ENCODE measurements at regions not wholly inside any gene's neighbourhood (a gene's known extent, or its start where the extent isn't known, plus 50 kb on each side); places are given as distances from the start of the nearest gene placed in this dataset.
A peak's percentile ranks its signal among the peaks of the same experiment; 100 is the strongest.
"Not testable (repeated sequence)": the region's sequence is repeated elsewhere in the genome, so short reads cannot be mapped to it uniquely, and the experiment has no call there.

DNA sequence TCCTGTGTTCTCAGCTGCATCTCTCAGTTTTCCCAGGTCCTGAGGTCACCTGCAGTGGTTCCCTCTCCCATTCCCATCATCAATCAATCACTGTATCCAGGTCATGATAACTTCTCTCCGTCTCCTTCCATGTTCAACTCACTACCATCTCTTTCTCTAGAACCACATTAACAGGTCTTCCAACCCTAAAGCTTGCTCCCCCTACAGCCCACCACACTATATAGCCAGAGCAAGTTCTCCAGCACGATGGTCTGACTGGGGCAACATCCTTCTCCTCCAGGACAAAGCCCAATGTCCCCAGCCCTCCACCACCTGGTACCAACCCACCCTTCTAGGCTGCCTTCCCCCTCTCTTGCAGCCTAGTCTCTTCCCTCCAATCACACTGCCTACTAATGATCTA is 241.6 kb downstream of the CDK5RAP2 start:
- DNase-seq = no peak

- DNase-seq = no peak
Measured at GRCh38 chr9:120337131-120337530, 242.8 kb downstream of the CDK5RAP2 start.

DNA sequence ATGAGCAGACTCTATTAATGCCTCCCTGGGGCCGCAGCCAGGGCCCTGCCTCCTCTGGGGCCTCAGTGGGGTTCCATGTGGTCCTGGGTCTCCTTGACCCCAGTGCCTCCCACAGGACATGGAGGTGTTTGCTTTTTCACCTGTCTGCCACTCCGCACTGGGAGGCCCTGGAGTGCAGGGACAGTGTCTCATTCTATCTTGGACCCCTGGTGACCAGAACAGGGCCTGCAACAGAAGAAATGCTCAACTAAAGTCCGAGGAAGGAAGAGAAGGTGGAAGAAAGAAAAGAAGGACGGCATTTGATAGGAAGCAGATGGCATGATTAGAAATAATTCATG is 243.2 kb downstream of the CDK5RAP2 start:
- no peak for DNase-seq

DNA sequence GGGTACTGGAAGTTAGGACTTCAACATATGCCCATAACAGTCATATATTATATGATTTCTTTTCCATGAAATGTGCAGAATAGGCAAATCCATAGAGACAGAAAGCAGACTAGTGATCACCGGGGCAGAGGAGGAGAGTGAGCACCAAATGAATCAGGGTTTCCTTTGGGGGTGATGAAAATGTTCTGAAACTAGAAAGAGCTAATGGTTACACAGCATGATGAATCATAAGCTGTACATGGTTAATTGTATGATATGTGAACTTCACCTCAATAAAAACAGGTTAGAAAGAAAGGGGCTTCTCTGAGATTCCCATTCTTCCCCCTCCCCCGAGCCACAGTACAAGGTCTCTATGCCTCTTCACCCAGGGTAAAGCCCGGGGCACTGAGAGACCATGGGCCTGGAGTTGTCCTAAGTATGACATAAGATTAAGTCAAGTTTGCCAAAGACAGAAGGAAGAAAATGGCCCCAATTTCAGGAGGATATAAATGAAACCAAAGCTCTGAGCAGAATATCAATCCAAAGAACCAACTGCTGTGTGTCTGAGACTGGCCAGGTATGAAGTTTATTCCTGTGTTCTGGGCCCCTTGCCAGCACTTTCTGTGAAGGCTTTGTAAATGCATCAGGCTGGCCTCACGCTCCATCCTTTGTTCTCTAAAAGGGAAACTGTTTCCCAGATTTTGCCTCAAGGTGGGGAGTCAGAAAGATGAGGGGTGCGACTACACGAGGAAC is 243.8 kb downstream of the CDK5RAP2 start:
- DNase-seq = peak; percentile 35 to 37

DNA sequence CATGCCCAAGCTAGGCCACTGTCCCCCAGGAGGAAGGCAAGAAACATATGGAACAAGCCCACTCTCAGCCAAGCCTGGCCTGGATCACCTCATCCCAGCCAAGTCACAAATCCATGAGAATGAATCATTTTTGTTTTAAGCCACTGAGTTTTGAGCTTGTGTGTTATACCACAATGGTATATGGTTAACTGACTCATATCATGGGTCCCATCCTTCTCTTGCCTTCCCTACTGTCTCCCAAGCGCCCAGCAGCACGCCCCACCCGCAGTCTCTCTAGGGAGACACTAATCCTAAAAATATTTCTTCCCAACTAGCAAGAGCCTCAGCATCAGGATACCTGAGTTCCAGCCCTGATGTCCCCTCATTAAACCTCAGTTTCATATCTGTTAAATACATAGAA is 248.1 kb downstream of the CDK5RAP2 start:
- DNase-seq = no peak

- no peak for DNase-seq
Measured at GRCh38 chr9:120330031-120330430, 249.9 kb downstream of the CDK5RAP2 start.

GRCh38 chr9:120327322-120327721 is 252.6 kb downstream of the CDK5RAP2 start:
- no peak for DNase-seq

- DNase-seq = no peak
Measured at GRCh38 chr9:120326049-120326693, 253.8 kb downstream of the CDK5RAP2 start.

- no peak for DNase-seq
Measured at GRCh38 chr9:120324996-120325642, 254.8 kb downstream of the CDK5RAP2 start.

DNA sequence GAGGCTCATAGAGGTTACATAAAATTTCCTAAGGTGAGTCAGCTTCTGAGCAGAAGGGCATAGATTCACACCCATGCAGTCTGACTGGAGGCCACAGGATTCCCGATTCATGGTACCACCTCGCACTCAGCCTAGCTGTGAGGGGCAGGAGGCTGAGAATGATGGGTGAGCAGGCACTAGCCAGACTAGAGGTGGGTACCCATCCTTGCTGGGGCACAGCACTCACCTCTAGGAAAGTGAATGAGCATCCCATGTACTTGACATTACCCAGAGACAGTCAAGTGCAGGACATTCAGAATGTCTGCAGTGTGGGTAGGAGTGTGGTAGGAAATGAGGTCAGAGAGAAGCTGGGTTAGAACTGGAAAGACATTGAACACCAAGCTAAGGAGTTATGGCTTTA is 255.5 kb downstream of the CDK5RAP2 start:
- DNase-seq = no peak

DNA sequence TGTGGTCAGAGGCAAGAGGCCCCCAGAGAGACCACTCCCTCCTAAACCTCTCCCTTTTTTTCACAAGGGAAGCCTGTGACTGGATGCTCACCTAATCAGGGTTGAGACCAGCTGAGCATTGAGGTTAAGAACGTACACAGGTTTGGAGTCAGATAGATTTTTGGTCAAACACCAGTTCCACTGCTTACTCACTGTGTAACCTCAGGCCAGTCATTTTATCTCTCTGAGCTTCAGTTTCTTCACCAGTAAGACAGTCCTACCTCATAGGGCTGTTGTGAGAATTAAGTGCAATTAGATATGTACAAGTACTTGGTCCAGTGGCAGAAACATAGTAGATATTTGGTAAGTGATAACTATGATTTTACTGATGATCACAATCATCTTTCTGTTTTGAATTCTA is 256.8 kb downstream of the CDK5RAP2 start:
- no peak for DNase-seq

- DNase-seq = no peak
Measured at GRCh38 chr9:120319452-120319851, 260.5 kb downstream of the CDK5RAP2 start.

- no peak for DNase-seq
Measured at GRCh38 chr9:120315154-120315553, 264.8 kb downstream of the CDK5RAP2 start.

- no peak for DNase-seq
Measured at GRCh38 chr9:120312031-120312430, 267.9 kb downstream of the CDK5RAP2 start.

GRCh38 chr9:120310035-120310434 is 269.9 kb downstream of the CDK5RAP2 start:
- no peak for DNase-seq

DNA sequence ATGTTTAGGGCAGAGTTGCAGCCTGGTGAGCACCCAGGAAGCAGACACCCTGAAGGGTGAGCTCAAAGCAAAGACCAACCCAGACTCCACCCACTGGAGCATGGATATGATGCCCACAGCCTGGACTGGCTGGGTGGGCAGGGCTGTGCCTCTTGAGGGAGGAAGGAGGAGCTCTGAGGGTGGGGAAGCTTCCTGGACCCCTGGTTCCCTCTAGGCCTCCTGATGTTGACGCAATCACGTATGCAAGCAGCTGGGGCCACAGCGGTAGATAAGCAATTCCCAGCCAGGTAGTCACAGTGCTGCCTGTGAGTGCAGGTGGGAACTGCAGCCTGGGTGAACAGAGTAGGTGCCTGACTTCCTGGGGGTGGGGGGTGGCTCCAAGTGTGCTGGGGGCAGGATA is 271.5 kb downstream of the CDK5RAP2 start:
- no peak for DNase-seq

GRCh38 chr9:120307599-120307998 is 272.4 kb downstream of the CDK5RAP2 start:
- DNase-seq = no peak

GRCh38 chr9:120306561-120306960 is 273.4 kb downstream of the CDK5RAP2 start:
- no peak for DNase-seq

- DNase-seq = no peak
Measured at GRCh38 chr9:120306088-120306487, 273.9 kb downstream of the CDK5RAP2 start.

DNA sequence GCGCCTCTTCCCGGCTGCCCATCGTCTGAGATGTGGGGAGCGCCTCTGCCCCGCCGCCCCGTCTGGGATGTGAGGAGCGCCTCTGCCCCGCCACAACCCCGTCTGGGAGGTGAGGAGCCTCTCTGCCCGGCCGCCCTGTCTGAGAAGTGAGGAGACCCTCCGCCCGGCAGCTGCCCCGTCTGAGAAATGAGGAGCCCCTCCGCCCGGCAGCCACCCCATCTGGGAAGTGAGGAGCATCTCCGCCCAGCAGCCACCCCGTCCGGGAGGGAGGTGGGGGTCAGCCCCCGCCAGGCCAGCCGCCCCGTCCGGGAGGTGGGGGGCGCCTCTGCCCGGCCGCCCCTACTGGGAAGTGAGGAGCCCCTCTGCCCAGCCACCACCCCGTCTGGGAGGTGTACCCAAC is 275.1 kb downstream of the CDK5RAP2 start:
- not testable (repeated sequence) for DNase-seq

GRCh38 chr9:120303519-120303918 is 276.4 kb downstream of the CDK5RAP2 start:
- no peak for DNase-seq

GRCh38 chr9:120299785-120300184 is 280.2 kb downstream of the CDK5RAP2 start:
- DNase-seq = no peak

DNA sequence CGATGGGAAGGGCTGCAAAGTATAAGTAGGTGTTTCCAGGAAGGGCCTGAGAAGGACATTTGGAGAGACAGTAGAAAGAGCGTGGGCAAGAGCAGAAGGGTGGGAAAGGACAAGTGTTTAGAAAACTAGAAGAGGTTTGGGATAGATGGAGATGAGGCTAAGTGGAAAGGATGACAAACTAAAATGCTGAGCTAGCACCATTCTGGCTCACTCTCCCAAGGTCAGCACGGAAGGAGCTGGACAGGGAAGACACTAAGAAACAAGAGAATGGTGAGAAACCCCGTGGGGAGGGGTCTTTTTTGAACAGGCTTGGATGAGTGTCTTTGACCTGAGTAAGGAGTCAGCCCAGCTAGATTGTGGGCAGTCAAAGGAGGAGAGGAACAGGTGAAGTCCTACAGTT is 286.0 kb downstream of the CDK5RAP2 start:
- DNase-seq = no peak

DNA sequence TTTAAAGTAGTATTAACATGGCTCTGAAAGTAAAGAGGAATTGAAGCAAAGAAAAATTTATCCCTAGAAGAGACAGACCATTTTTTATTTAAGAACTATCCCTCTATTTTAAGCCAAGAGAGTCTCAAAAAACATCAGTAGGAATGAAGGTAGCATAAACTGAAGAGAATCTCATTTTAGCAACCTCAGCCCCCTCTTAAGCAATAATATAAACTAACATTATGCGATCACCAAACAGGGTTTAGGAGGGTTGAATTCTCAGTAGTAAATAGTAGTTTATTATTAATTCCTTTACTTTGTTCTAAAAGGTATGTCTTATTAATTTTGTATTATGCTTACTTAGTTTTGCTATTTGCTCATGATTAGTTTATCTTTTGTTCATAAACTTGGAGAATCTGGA is 287.4 kb downstream of the CDK5RAP2 start:
- DNase-seq = no peak
